Left ventricle myocardium superior (tissue), 1 donor: ENCODE measurements at regions not wholly inside any gene's neighbourhood (a gene's known extent, or its start where the extent isn't known, plus 50 kb on each side); places are given as distances from the start of the nearest gene placed in this dataset.

Experiments
- ATAC-seq: fragments of 200-7000 bp; cut with Tn5 transposase; one replicate; pipeline ENCODE4 v1.9.1; 2020; ENCODE audit warnings: mild to moderate bottlenecking, moderate library complexity
- DNase-seq: peaks from one replicate; pipeline ENCODE4 v3.0.0-alpha.2; 2020
- intact Hi-C: fragments of 100-400 bp; cut with micrococcal nuclease; formaldehyde crosslinking; loops from one replicate; pipeline ENCODE4 v1.11.0; 2022
- donor health status: DM: no; HTN: yes; CAD: no; lungs with severe emphysema.

DNA sequence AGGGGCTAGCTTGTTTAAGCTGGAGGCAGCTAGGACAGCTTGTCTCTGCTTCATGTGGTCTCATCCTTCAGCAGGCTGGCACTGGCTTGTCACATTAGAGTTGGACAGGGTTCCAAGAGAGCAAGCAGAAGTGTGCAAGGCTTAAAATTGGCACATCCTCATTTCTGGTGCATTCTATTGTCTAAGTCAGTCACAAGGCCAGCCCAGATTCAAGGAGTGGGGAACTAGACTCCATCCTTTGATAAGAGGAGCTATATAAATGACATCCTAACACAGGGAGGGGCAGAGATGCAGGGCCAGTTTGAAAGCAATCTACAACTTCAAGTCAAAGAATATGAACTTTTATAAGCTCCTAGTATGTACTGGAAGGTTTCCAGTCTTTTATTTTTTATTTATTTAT, 313.2 kb downstream of the PTTG2 start:
- ATAC-seq: peak; percentile 49
- intact Hi-C loops: no loop called here
- DNase-seq: no peak

DNA sequence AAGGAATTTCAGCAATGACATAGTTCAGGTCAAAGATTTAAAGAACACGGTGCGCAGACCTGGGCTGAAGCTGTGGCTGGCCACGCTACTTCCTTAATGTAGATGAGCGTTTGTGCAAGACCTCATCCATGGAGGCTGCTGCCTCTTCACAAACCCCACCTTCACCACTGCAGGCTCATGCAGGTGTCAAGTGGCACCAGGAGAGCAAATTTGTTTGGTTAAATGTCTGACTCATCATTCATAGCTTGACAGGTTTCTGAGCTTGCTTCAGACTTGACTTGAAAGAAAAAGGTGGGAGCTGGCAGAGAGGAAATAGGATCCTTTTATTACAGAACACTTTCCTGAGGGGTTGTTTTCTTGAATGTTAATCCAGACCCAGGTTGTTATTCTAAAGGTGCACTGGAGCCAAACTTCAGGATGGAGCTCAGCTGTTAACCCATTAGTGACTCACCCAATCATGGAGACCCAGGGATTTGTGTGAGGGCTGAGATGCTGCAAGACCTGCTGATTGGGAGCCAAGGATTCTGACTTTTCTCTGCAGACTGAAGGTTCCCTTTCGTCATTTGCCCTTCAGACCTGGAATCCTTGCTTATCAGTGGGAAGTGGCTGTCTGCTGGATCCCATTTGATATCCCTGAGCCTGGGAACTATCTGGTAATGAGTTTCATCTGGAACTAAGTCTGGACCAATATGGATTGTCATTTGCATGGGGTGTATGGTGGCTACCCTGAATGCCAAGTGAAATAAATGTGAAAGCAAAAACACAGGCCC, 315.3 kb downstream of the PTTG2 start:
- no peak for DNase-seq
- ATAC-seq: no peak
- intact Hi-C loops: no loop called here

- DNase-seq (no peak), ATAC-seq (no peak)
- intact Hi-C loops: no loop called here
Measured at GRCh38 chr4:38278255-38278654, 318.1 kb downstream of the PTTG2 start.

DNA sequence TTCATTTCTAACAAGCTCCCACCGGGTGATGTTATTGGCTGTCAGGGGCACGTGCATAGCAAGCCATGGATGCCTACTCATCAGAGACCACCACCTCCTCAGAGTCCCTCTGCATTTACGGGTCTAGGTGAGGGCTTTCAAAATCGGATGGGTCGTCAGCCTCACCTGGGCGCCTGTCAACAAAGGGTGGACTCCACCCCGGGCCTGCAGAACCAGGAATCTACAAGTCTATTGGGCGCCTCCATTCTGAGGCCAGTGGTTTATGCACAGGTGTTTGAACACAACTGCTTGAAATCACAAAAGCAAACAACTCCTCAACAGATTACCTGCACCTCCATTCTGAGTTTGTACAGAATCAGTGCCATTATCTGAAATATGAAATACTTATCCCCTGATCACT, 318.9 kb downstream of the PTTG2 start:
- intact Hi-C loops: no loop called here
- ATAC-seq (no peak), DNase-seq (no peak)

- intact Hi-C loops: no loop called here
- ATAC-seq: no peak
Measured at GRCh38 chr4:38279650-38280322, 319.6 kb downstream of the PTTG2 start.

DNA sequence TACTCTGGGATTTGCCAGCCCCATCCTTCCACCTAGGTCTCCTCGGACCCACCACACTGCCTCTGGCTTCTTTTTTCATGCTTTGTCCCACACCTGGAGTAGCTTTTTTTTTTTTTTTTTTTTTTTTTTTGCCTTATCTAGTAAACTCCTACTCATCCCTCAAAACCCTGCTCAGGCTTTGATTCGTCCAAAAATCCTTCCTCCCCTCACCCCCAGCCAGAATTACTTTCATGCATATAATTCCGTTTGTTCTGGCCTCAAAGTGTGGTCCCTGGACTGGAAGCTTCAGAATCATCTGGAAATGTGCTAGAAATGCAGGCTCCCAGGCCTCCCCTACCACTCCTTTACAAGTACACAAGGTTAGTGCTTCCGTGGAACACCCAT, 320.1 kb downstream of the PTTG2 start:
- DNase-seq: no peak
- intact Hi-C loops: no loop called here
- no peak for ATAC-seq

More at GRCh38 chr4:38279650-38280322, 319.6 kb downstream of the PTTG2 start:
- DNase-seq: no peak

DNA sequence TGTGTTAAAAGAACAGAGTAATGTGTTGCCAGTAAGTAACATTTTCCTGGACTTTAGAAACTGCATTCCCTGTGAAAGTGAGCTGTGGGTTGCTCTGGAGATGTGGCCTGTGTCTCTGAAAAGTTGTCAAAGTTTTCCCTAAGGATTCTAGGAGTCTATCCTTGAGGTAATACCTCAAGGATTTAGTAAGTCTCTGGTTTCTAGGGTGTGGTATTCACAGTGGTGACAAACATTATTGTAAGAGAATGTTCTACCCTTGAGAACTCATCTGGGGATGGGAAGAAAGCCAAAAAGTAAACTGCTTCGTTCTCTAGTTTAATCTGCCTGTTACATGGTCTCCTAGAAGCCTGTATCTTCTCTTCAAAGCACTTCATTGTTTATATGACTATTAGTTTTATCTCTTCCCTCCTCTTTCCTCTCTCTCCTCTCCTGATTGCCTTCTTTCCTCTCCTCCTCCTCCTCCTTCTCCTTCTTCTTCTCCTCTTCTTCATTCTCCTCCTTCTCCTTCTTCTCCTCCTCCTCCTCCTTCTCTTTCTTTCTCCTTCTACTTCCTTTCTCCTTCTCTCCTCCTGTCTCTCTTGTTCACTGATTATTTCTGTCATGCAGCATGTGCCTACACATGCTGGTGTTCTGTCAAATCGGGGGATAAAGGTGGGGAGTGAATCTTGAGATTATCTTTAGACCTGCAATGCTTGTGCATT, 321.3 kb downstream of the PTTG2 start:
- intact Hi-C loops: no loop called here
- no peak for DNase-seq
- ATAC-seq: no peak

DNA sequence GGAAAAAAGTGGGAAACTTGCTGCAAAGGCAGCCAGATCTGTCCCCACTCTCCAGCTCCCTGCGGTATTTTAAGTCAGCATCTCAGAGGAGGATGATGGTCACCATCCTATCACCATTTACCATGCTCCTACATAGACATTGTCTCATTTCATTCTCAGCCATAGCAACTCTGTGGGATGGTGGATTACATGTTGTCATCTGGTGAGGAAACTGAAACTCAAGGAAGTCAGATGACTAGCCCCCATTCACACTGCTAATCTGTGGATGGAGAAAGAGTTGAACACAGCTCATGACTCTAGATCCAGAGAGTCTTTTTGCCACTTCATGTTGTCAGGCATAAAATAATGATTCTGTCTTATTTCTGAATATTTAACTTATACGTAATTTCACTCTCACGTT, 323.5 kb downstream of the PTTG2 start:
- intact Hi-C loops: no loop called here
- ATAC-seq (no peak), DNase-seq (no peak)

DNA sequence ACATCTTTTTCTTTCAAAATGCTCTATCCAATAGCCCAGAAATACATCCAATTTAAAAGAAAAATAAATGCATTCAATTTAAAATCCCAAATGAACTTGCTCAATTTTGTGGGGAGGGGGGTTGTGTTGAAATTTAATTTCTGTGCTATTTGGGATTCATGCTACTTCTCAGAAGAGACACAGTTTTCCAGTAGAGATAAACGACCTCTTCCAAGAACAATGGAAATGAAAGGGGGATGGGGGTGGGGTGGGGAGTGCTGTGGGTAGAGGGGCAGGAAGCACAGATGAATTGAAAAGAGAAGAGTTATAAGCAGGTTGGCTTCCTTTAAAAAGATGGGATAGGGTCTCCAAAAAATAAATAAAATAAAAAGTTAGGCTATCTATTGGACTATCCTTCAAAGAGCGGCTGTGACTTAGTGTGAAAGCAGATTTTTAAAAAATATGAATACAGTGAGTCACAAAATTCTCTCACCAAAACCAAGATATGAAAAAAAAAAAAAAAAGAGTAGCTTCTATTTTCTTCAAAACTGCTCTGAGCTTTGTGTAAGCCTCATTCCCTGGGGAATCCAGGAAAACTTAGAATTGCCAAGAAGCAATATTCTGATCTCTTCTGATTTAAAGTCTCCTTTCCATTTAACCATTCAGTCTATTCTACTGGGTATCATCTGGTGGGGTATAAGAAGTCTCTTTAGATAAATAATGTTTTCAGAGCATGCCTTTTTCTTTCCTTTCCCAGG, 324.3 kb downstream of the PTTG2 start:
- no peak for DNase-seq
- ATAC-seq: no peak
- intact Hi-C loops: no loop called here

DNA sequence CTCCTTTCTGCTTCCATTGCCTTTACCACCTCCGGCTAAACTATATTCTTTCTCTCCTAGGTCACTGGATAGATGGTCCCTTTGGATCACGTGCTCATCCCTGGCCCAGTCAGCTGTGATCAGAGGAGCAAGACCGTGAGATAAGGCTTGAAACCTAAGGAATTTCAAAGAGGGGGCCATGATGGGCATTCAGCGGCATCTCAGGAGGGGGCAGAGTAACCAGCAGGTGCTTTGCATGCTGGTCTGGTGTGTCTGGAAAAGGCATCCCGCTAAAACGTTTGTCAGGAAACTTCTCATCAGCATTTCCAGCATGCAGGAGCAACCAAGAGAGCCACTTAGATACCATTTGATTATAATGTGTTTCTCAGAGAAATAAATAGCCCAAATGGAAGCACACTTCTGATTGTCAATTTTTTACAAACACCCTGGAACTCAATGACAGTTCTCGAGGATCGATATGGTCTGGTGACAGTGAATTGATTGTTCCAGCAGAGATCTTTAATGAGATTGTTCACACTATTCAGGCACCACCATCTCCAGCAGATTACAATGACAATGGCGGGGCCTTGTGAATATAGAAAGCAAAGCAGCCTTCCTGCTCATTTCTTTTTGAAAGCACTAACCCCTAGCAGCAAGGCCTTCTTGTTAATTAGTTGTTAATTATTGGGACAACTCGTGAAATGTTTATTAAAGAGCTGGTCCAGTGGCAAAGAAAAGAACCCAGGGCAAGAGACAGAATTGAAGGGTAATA, 327.1 kb downstream of the PTTG2 start:
- intact Hi-C loops: no loop called here
- ATAC-seq: no peak

GRCh38 chr4:38289553-38289952, 329.4 kb downstream of the PTTG2 start:
- intact Hi-C loops: no loop called here
- DNase-seq: no peak
- ATAC-seq: no peak

More for the DNA sequence above, 327.1 kb downstream of the PTTG2 start:
- no peak for DNase-seq

GRCh38 chr4:38290366-38290765, 330.2 kb downstream of the PTTG2 start:
- intact Hi-C loops: no loop called here
- no peak for ATAC-seq
- no peak for DNase-seq

DNA sequence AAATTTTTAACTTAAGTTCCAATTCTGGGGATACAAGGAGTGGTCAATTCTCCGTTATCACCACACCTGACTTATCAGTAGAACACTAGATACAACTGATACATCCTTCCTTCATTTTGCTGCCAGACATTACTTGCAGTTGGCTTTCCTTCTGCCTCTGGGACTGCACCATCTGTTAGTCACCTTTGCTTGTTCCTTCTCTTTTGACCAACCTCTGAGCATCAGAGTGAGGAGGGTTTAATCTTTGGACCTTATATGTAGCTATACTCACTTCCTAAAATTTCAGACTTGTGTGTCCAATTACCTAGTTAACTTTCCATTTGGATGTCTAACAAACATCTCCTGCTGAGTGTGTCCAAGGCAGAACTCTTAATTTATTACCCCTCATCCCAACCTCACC, 330.7 kb downstream of the PTTG2 start:
- intact Hi-C loops: no loop called here
- DNase-seq (no peak), ATAC-seq (no peak)

GRCh38 chr4:38292529-38292928, 332.3 kb downstream of the PTTG2 start:
- DNase-seq (no peak), ATAC-seq (no peak)
- intact Hi-C loops: no loop called here

DNA sequence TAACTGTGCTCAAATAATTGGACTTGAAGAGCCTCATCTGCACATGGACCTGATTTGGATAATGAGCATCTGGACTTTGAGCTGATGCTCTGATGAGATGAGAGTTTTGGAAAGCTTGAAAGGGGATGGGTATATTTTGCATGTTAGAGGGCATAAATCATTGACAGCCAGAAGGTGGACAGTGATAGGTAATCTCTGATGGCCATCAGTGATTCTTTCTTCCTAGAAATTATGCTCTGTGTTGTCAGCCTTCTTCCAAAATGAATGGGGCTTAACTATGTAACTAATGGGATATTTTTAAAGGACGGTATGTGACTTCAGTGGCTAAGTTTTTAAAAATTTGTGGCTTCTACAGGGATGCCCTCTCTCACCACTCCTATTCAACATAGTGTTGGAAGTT, 334.0 kb downstream of the PTTG2 start:
- no peak for DNase-seq
- no peak for ATAC-seq
- intact Hi-C loops: no loop called here

- ATAC-seq: no peak
- intact Hi-C loops: no loop called here
- DNase-seq: no peak
Measured at GRCh38 chr4:38297061-38297460, 336.9 kb downstream of the PTTG2 start.

DNA sequence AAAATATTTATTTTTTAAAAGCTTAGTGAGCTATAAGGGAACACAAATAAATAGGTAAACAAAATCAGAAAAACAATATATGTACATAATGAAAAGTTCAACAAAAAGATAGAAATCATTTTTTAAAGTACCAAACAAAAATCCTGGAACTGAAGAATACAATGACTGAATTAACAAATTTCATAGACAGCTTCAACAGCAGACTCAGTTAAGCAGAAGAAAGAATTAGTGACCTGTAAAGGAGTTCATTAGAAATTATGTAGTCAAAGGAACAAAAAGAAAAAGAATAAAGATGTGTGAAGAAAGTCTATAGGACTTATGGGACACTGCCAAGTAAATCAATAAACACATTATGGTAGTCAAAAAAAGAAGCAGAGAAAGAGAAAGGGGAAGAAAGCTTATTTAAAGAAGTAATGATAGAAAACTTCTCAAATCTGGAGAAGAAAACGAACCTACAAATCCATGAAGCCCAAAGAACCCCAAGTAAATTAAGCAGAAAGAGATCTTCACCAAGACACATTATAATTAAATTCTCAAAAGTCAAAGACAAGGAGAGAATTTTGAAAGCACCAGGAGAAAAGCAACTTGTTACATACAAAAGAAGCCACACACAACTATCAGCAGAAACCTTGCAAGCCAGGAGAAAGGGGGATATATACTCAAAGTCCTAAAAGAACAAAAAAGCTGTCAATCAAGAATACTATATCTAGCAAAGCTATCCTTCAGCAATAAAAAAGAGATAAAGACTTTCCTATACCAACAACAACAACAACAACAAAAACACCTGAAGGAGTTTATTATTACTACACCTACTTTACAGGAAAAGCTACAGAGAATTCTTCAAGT, 338.9 kb downstream of the PTTG2 start:
- no peak for DNase-seq
- no peak for ATAC-seq
- intact Hi-C loops: no loop called here

DNA sequence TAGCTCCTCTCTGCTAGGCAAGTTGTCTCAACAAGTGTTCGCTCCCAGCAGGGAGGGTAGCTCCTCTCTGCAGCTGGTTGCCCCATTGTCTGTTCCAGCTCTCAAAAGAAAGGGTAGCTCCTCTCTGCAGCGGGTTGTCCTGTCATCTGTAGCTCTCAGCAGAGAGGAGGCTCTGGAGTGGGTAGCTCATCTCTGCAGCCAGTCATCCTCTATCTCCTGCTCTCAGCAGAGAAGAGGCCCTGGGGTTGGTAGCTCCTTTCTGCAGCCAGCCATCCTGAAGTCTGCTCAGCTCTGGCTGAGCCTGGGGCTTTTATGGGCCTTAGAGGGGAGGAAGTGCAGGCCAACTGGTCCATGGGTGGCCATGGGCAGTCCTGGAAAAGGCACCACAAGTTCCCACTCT, 342.7 kb downstream of the PTTG2 start:
- no peak for ATAC-seq
- no peak for DNase-seq
- intact Hi-C loops: no loop called here
